Large intestine (tissue), 3 donors: ENCODE measurements at regions not wholly inside any gene's neighbourhood (a gene's known extent, or its start where the extent isn't known, plus 50 kb on each side); places are given as distances from the start of the nearest gene placed in this dataset.

ENCODE experiments used
- DNase-seq, 2 donors: peaks; one replicate each; pipeline versions ENCODE4 v3.0.0 to v3.0.0-alpha.2; 2013
- H3K27ac ChIP-seq: one replicate; pipeline ENCODE4 v1.5.1; 2013; ENCODE audit warnings: low read length
- H3K27me3 ChIP-seq: 2 replicates; pipeline ENCODE4 v1.6.1; 2013; ENCODE audit warnings: low read length; ENCODE audit not compliant: control insufficient read depth, insufficient read depth
- H3K36me3 ChIP-seq: 2 replicates; pipeline ENCODE4 v1.6.1; 2013; ENCODE audit warnings: low read length; ENCODE audit not compliant: control insufficient read depth, insufficient read depth
- H3K4me1 ChIP-seq: one replicate; pipeline ENCODE4 v1.6.1; 2013; ENCODE audit warnings: low read length; ENCODE audit not compliant: control insufficient read depth, insufficient read depth
- H3K4me3 ChIP-seq: one replicate; pipeline ENCODE4 v1.5.1; 2013; ENCODE audit warnings: low read length
- H3K9me3 ChIP-seq: one replicate; pipeline ENCODE4 v1.6.1; 2013; ENCODE audit warnings: mild to moderate bottlenecking, low read depth, low read length, moderate library complexity; ENCODE audit not compliant: control insufficient read depth
- WGBS: methylation state at CpG from one replicate; pipeline ENCODE4 v1.1.5; 2013; ENCODE audit warnings: low lambda C conversion rate; ENCODE audit not compliant: insufficient coverage; 5-methylcytosine and 5-hydroxymethylcytosine counted together

DNA sequence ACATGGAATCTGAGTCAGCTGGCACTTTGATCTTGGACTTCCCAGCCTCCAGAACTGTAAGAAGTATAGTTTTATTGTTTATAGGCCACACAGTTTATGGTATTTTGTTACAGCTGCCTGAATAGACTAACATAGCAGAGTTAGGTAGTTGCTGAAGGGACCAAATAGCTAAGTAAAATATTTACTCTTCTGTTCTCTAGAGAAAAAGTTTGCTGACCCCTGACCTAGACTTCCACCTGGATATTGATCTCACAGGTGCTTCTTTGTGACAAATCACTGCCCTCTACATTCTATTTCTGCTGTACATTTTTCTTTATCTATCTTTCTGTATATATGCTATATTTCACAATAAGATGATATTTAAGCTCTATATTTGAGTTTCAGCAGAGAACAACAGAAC lies 212.5 kb downstream of the CSNK2A3 start:
- Histone ChIP-seq H3K27ac (no peak overlapping the region), H3K9me3 (no peaks in the 10 kb centered on the region), H3K4me1 (no peaks in the 10 kb centered on the region), H3K27me3 (no peaks in the 10 kb centered on the region), H3K4me3 (no peak overlapping the region), H3K36me3 (no peaks in the 10 kb centered on the region)
- no peak for DNase-seq

DNA sequence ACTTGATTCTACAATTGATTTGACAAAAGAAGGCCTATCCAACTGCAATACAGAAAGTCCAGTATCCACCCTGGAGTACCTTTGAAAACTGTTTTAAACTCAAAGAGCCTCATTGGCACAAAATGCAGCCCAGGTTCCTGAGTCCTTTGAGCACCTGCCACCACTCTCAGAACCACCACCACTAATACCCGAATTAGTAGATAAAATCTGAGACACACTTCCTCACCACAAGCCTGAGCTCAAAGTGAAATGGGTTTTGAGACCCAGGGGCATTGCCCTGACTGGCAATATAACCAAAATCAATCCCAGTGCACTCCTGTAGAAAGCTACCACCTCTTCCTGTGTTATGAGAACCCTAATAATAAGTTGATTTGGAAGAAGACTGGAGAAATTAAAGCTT lies 215.7 kb downstream of the CSNK2A3 start:
- no CpG with 5 or more reads among the region's 1 CpG for WGBS
- Histone ChIP-seq H3K27ac (no peak overlapping the region), H3K9me3 (no peaks in the 10 kb centered on the region), H3K27me3 (no peaks in the 10 kb centered on the region), H3K4me3 (no peak overlapping the region), H3K4me1 (no peaks in the 10 kb centered on the region), H3K36me3 (no peaks in the 10 kb centered on the region)
- DNase-seq = no peak

DNA sequence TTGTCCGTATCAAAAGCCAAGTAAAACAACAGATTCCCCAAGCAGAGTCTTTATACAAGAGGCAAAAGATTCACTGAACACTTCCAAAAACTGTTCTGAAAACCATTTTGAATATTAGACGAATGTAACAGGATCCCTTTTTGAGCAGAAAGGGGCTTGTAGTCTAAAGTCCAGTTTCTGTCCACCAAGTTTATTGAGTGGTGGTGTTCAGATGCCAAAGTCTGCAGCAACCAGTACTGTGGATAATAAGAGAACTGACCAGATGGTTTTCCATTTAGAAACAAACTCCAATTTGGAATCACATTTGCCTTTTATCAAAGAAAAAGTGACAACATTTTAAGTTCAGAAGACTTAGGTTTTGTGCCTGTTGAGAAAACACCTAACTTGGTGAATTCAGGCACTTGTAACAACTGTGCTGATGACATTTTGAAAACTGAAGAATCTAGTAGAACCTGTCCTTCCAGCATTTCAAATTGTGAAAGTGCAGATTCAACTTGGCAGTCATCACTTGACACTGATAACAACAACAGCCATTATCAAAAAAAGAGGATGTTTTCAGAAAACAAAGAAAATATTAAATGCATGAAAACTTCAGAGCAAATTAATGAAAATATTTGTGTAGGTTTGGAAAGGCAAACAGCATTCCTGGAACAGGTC lies 217.1 kb downstream of the CSNK2A3 start:
- Histone ChIP-seq H3K4me1 (no peaks in the 10 kb centered on the region), H3K27me3 (no peaks in the 10 kb centered on the region), H3K36me3 (no peaks in the 10 kb centered on the region), H3K9me3 (no peaks in the 10 kb centered on the region), H3K4me3 (no peak overlapping the region), H3K27ac (no peak overlapping the region)
- DNase-seq = no peak
- 100% methylated on average over 1 of the region's 2 CpGs for WGBS

DNA sequence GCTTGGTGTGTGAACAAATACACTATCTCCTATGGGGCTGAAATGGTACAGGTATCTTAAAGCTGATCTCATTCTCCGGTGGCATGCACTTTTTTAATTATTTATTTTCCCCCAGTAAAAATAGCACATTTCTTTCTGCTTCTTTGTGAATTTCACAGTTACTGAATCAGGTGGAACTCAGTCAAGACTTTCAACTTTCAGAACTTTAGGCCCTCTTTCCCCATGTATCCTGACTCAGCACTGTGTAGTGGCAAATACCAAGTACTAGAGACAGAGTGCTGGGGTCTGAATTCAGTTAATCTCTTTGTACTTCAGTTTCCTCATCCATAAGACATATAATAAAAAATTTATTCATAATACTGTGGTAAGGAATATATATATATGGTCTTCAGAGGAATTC lies 223.9 kb downstream of the CSNK2A3 start:
- Histone ChIP-seq H3K4me3 (no peak overlapping the region), H3K27ac (no peak overlapping the region), H3K9me3 (no peaks in the 10 kb centered on the region), H3K36me3 (no peaks in the 10 kb centered on the region), H3K27me3 (no peaks in the 10 kb centered on the region), H3K4me1 (no peaks in the 10 kb centered on the region)
- no CpG with 5 or more reads among the region's 1 CpG for WGBS
- no peak for DNase-seq

DNA sequence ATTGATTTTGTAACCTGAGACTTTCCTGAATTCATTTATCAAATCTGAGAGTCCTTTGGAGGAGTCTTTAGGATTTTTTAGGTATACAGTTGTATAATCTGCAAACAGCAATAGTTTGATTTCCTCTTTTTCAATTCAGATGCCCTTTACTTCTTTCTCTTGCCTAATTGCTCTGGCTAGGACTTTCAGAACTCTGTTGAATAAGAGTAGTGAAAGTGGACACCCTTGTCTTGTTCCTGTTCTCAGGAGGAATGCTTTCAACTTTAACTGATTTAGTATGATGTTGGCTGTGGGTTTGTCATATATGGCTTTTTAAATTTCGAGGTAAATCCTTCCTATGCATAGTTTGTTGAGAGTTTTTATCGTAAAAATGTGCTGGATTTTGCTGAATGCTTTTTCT lies 227.4 kb downstream of the CSNK2A3 start:
- no CpG with 5 or more reads among the region's 2 CpGs for WGBS
- Histone ChIP-seq H3K27ac (no peak overlapping the region), H3K4me1 (no peaks in the 10 kb centered on the region), H3K27me3 (no peaks in the 10 kb centered on the region), H3K9me3 (no peaks in the 10 kb centered on the region), H3K36me3 (no peaks in the 10 kb centered on the region), H3K4me3 (no peak overlapping the region)
- DNase-seq = no peak

DNA sequence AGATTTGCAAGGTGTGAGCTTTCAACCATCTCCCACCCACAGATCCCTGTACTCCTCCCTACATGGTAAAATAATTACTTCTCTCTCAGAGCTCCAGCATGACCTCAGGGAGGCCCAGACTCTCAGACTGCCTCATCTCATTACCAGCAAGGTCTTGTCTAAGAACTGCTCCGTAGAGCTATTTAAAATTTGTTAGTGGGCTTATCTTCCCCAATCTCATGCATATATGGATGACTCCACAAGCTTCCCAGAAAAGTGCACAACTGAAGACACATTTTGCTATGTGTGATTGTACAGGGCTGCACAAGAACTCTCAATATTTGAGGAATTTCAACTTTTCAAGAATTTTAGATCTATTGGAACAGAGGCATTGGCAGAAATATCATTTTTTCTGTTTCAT lies 230.3 kb downstream of the CSNK2A3 start:
- DNase-seq = no peak
- H3K4me1 ChIP-seq = no peaks in the 10 kb centered on the region
- WGBS = no CpG with 5 or more reads among the region's 1 CpG
- H3K27me3 ChIP-seq = no peaks in the 10 kb centered on the region
- no peaks in the 10 kb centered on the region for H3K36me3 ChIP-seq
- no peak overlapping the region for H3K4me3 ChIP-seq
- no peak overlapping the region for H3K27ac ChIP-seq
- no peaks in the 10 kb centered on the region for H3K9me3 ChIP-seq

DNA sequence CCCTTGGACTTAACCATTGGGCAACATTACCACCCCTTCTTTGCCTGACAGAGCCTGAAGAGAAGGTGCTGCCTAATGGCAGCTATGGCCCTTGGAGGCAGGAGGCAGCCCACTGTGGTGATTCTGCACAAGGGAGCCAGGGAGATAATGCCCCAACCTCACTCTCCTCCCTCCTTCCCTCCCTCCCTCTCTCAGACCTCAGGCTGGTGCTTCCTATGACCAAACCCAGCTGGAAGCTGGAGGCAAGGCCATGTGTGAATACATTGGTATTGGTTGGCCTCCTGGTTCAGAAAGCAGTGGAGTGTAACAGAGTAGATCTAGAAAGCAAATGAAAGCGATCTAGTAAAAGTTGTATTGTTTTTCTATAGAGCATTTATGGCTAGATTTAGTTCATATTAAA lies 233.1 kb downstream of the CSNK2A3 start:
- WGBS = no CpG with 5 or more reads among the region's 1 CpG
- Histone ChIP-seq H3K4me1 (no peaks in the 10 kb centered on the region), H3K9me3 (no peaks in the 10 kb centered on the region), H3K4me3 (no peak overlapping the region), H3K27me3 (no peaks in the 10 kb centered on the region), H3K27ac (no peak overlapping the region), H3K36me3 (no peaks in the 10 kb centered on the region)
- DNase-seq = no peak

DNA sequence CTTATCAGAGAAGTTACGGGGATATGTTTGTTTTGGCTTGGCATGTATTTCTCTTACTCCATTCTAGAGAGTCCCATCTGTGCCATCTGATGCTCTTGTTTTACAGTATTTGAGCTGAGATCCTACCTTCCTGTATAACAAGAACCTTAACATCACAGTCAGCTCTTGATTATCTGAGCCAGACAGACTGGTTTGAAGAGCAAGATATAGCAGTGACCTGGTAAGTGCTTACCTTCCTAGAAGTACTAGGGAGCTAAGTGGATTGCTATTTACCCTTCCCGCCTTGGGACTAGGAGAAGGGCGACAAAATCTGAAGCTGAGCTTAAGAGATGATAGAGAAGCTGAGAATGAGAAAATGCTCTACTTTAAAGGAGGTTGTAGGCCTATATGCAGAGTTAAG lies 235.3 kb downstream of the CSNK2A3 start:
- no peak overlapping the region for H3K4me3 ChIP-seq
- DNase-seq = no peak
- H3K4me1 ChIP-seq = no peaks in the 10 kb centered on the region
- no peaks in the 10 kb centered on the region for H3K9me3 ChIP-seq
- WGBS = no CpG with 5 or more reads among the region's 3 CpGs
- no peaks in the 10 kb centered on the region for H3K27me3 ChIP-seq
- no peak overlapping the region for H3K27ac ChIP-seq
- H3K36me3 ChIP-seq = no peaks in the 10 kb centered on the region

DNA sequence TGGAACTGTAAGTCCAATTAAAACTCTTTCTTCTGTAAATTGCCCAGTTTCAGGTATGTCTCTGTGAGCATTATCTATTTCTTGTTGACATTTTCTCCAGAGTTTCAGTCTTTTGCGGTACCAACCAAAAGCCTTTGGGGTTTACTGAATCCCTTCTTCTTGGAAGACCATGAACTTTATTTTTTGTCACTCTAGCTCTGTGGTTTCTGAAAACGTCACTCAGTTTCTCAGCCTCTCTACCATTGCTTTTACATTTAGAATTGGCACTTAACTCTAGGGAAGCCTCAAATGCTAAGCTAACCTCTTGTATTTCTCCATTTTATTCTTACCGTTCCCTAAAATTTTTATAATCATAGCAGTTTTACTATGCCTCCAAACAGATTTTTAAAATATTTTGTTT lies 237.6 kb downstream of the CSNK2A3 start:
- H3K27me3 ChIP-seq = no peaks in the 10 kb centered on the region
- no peak overlapping the region for H3K27ac ChIP-seq
- no peaks in the 10 kb centered on the region for H3K4me1 ChIP-seq
- WGBS = 100% methylated on average over 3 of the region's 3 CpGs
- no peaks in the 10 kb centered on the region for H3K9me3 ChIP-seq
- H3K4me3 ChIP-seq = no peak overlapping the region
- DNase-seq = no peak
- H3K36me3 ChIP-seq = no peaks in the 10 kb centered on the region

DNA sequence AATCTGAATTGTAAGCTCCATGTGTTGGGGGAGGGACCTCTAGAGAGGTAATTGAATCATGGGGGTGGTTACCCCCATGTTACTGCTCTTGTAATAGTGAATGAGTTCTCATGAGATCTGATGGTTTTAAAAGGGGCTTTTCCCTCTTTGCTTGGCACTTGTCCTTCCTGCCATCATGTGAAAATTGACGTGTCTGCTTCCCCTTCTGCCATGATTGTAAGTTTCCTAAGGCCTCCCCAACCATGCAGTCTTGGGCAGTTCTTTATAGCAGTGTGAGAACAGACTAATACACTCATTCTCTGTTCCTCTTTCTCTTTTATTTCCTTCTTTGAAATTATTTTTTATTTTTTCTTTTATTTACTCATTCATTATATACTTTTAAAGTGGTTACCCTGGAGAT lies 239.4 kb downstream of the CSNK2A3 start:
- no peaks in the 10 kb centered on the region for H3K36me3 ChIP-seq
- DNase-seq = no peak
- no peaks in the 10 kb centered on the region for H3K27me3 ChIP-seq
- no peaks in the 10 kb centered on the region for H3K4me1 ChIP-seq
- no peak overlapping the region for H3K4me3 ChIP-seq
- 80% methylated on average over 1 of the region's 1 CpG for WGBS
- no peaks in the 10 kb centered on the region for H3K9me3 ChIP-seq
- H3K27ac ChIP-seq = no peak overlapping the region

DNA sequence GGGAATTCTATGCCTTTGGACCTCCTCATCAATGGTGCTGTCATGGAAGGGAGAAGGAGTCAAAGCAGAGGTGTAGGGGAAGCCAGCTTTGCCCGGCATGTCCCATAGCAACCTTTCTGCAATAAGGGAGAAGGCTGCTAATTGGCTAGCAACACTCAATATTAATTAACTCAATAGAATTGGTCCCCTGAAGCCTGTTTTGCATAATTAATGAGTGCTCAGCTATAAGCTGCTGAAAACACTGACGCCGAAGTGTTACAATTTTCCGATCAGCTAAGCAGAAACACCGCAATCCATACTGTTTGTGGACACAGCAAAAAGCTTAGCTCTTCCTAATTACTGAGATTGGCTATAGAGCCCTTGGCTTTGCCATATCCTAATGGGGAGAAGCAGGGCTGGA lies 245.0 kb downstream of the CSNK2A3 start:
- Histone ChIP-seq H3K27ac (no peak overlapping the region), H3K36me3 (no peaks in the 10 kb centered on the region), H3K4me1 (no peaks in the 10 kb centered on the region), H3K27me3 (peaks cover 2% of the 10 kb centered on the region), H3K4me3 (no peak overlapping the region), H3K9me3 (no peaks in the 10 kb centered on the region)
- WGBS = no CpG with 5 or more reads among the region's 5 CpGs
- DNase-seq = no peak
